HL-60 (cell line): ENCODE measurements at regions not wholly inside any gene's neighbourhood (a gene's known extent, or its start where the extent isn't known, plus 50 kb on each side); places are given as distances from the start of the nearest gene placed in this dataset.

Experiments used
- DNase-seq, 2 experiments: peaks; one replicate each; pipeline ENCODE4 v3.0.0-alpha.2; 2010 to 2020; ENCODE audit warnings: low read depth in 1 of 2, low spot score in 1 of 2
- H3K27ac ChIP-seq: fragments of 250-450 bp; sonication (Bioruptor Pico); replicated peaks from 2 replicates; pipeline ENCODE4 v1.5.1; 2020; ENCODE audit warnings: mild to moderate bottlenecking, moderate library complexity
- H3K27me3 ChIP-seq: fragments of 250-450 bp; sonication (Bioruptor Pico); 2 replicates; pipeline ENCODE4 v1.5.1; 2021; ENCODE audit warnings: mild to moderate bottlenecking, moderate library complexity; ENCODE audit not compliant: insufficient read depth, poor library complexity, severe bottlenecking
- H3K4me3 ChIP-seq: replicated peaks from 2 replicates; pipeline ENCODE4 v1.5.1; 2011; ENCODE audit warnings: mild to moderate bottlenecking, control low read depth, low read length; ENCODE audit not compliant: insufficient read depth
- CTCF ChIP-seq: IDR thresholded peaks from one replicate; pipeline ENCODE4 v1.5.1; 2011; ENCODE audit warnings: low read length, control low read depth, inconsistent platforms; ENCODE audit not compliant: insufficient read depth
- GABPA ChIP-seq: IDR thresholded peaks from 2 replicates; pipeline ENCODE4 v1.6.1; 2012; ENCODE audit warnings: low read depth
- POLR2AphosphoS5 ChIP-seq: IDR thresholded peaks from 2 replicates; pipeline ENCODE4 v1.6.1; 2012; ENCODE audit warnings: low read depth
- REST ChIP-seq: IDR thresholded peaks from 2 replicates; pipeline ENCODE4 v1.6.1; 2012; ENCODE audit warnings: low read depth; ENCODE audit not compliant: insufficient replicate concordance
- SPI1 ChIP-seq: IDR thresholded peaks from 2 replicates; pipeline ENCODE4 v1.6.1; 2012; ENCODE audit warnings: low read depth, mild to moderate bottlenecking, borderline replicate concordance

DNA sequence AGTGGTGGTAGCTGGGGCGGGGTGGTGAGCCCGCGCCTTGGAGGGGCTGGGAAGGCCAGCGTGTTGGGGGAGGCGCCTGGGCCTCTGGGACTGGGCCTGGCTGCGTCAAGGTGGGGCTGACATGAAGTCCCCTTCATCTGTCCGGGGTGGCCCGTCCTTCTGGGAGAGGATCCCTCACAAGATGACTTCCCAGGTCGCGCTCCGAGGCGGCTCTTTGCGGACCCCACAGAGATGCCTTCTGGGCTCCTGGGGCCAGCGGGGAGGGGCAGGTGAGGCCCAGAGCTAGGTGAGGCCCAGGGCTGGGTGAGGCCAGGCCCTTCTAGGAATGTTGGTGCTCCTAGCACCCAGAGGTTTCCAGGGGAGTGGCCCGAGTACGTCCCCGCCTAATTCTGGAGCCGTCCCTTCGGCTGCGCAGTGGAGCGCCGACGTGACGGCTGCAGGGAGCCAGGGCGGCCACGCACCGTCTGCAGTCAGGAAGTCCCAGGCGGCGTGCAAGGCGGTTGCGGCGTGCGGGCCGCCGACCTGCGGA is 58.2 kb upstream of the NUPR2 start:
- no peak overlapping the region for H3K27ac ChIP-seq
- TF ChIP-seq GABPA (no peak), REST (no peak), SPI1 (no peak), POLR2AphosphoS5 (no peak), CTCF (no peak)
- no peaks in the 10 kb centered on the region for H3K27me3 ChIP-seq
- no peak overlapping the region for H3K4me3 ChIP-seq
- DNase-seq: no peak
